Heart right ventricle (tissue), 16 donors: ENCODE measurements at regions not wholly inside any gene's neighbourhood (a gene's known extent, or its start where the extent isn't known, plus 50 kb on each side); places are given as distances from the start of the nearest gene placed in this dataset.

Experiments
- ATAC-seq, 8 donors: fragments of 200-7000 bp; cut with Tn5 transposase; one replicate each; pipeline ENCODE4 v1.9.1; 2020; ENCODE audit warnings: mild to moderate bottlenecking in 8 of 8, moderate library complexity in 8 of 8, moderate number of reproducible peaks in 1 of 8
- DNase-seq, 2 donors: peaks; one replicate each; pipeline ENCODE4 v3.0.0-alpha.2; 2020
- H3K27ac ChIP-seq, 10 donors: fragments of 200-600 bp; sonication (generic) in 2 of 10; one replicate each; pipeline versions ENCODE4 v1.5.0 to v1.8.0; 2020 to 2022; ENCODE audit warnings: mild to moderate bottlenecking in 3 of 10
- H3K27me3 ChIP-seq, 7 donors: fragments of 200-600 bp; one replicate each; pipeline ENCODE4 v1.8.0; 2021 to 2022; ENCODE audit warnings: mild to moderate bottlenecking in 2 of 7
- H3K36me3 ChIP-seq, 9 donors: fragments of 200-600 bp; sonication (generic) in 1 of 9; one replicate each; pipeline versions ENCODE4 v1.5.0 to v1.8.0; 2020 to 2022; ENCODE audit warnings: mild to moderate bottlenecking in 2 of 9
- H3K4me1 ChIP-seq, 9 donors: fragments of 200-600 bp; sonication (generic) in 1 of 9; one replicate each; pipeline versions ENCODE4 v1.5.0 to v1.8.0; 2020 to 2022; ENCODE audit warnings: mild to moderate bottlenecking in 4 of 9
- H3K4me3 ChIP-seq, 10 donors: fragments of 200-600 bp; sonication (generic) in 2 of 10; one replicate each; pipeline versions ENCODE4 v1.5.0 to v1.8.0; 2020 to 2022; ENCODE audit warnings: mild to moderate bottlenecking in 7 of 10, moderate library complexity in 2 of 10
- H3K9me3 ChIP-seq, 11 donors: fragments of 200-600 bp in 10 of 11; sonication (generic) in 2 of 11; one replicate each; pipeline versions ENCODE4 v1.5.0 to v1.8.0; 2013 to 2022; ENCODE audit warnings: mild to moderate bottlenecking in 2 of 11, control low read depth in 1 of 11, moderate library complexity in 1 of 11
- WGBS, 2 donors: extraction: QIAGEN DNeasy Blood & Tissue Kit; methylation state at CpG; one replicate each; pipeline ENCODE4 v1.1.7; 2013; ENCODE audit warnings: inconsistent platforms in 1 of 2; 5-methylcytosine and 5-hydroxymethylcytosine counted together
- intact Hi-C, 10 donors: fragments of 100-400 bp; cut with DNase I; formaldehyde crosslinking; loops; one replicate each; pipeline versions ENCODE4 v1.11.1 to v1.14.2; 2022
- TF ChIP-seq, protein P1 (sequence below), 9 donors: fragments of 200-600 bp; sonication (generic) in 2 of 9; IDR thresholded peaks; one replicate each; pipeline versions ENCODE4 v1.5.0 to v1.8.0; 2021 to 2022; ENCODE audit warnings: antibody characterized with exemption in 9 of 9, mild to moderate bottlenecking in 5 of 9, moderate library complexity in 1 of 9
- donor health status: Arrhythmogenic right ventricular cardiomyopathy.
- donor health status: ischemic (EF 13 %, LVEDD 7.1; RV severe dilation, severe dysfunction).
- donor health status: healthy with polysubstance abuse.
- donor health status: DM: no; HTN: yes; CAD: no.
- donor health status: DM: no; HTN: no; CAD: no.
- donor health status: ischemic (EF 25% LVEDD 6.9; RV normal size, moderate dysfunction).
- donor health status: ischemic (EF 25% LVEDD 5.7; RV mildly dilated, moderate dysfunction).
- donor health status: healthy.
- donor health status: DM: yes; HTN: yes; CAD: no.
- donor health status: Ischemic cardiomyopathy.
- donor health status: ischemic (EF 35%, LVEDD 5.7; RV mildly dilated, moderate dysfunction).
- donor health status: nonischemic (EF 11% LVEDD 7.7; RV severe dilation, severe dysfunction).
- donor health status: DM: yes; HTN: yes; CAD: no.
- donor health status: PGD.
- donor health status: ischemic (EF 29% LVEDD 5.4; RV normal size, mild dysfunction).
- donor health status: nonischemic (EF 23%, LVEDD 6.1; RV moderate dilation, normal function).

DNA sequence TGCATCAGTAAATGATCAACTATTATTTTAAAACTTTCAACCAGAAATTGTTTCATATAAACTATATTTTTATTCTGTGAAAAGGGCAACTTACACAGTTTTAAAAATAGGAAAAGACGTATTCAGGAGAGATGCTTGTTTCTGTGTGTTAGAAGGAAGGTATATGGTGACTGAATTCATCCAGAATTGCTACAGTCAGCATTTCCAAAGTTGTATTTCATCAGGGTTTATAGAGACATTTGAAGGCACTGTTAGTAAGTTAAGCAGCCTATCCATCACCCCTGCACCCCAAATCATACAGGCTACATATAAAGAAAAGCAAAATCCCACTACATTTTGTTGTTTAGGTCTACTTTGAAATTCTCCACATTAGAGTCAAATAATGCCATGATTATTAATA is 716.0 kb downstream of the KCTD16 start:
- H3K4me3 ChIP-seq: no peak overlapping the region
- H3K4me1 ChIP-seq: no peaks in the 10 kb centered on the region
- peaks cover 0 to 31% (median 0%) of the 10 kb centered on the region in 11 donors for H3K9me3 ChIP-seq
- intact Hi-C loops: no loop called here
- H3K36me3 ChIP-seq: no peaks in the 10 kb centered on the region
- no peak overlapping the region for H3K27ac ChIP-seq
- H3K27me3 ChIP-seq: no peaks in the 10 kb centered on the region
- TF ChIP-seq, protein P1, sequence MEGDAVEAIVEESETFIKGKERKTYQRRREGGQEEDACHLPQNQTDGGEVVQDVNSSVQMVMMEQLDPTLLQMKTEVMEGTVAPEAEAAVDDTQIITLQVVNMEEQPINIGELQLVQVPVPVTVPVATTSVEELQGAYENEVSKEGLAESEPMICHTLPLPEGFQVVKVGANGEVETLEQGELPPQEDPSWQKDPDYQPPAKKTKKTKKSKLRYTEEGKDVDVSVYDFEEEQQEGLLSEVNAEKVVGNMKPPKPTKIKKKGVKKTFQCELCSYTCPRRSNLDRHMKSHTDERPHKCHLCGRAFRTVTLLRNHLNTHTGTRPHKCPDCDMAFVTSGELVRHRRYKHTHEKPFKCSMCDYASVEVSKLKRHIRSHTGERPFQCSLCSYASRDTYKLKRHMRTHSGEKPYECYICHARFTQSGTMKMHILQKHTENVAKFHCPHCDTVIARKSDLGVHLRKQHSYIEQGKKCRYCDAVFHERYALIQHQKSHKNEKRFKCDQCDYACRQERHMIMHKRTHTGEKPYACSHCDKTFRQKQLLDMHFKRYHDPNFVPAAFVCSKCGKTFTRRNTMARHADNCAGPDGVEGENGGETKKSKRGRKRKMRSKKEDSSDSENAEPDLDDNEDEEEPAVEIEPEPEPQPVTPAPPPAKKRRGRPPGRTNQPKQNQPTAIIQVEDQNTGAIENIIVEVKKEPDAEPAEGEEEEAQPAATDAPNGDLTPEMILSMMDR (IDR thresholded peaks at IDR 0.05): no peak
- 69 to 85% methylated on average over 1 of the region's 1 CpG for WGBS, 2 donors
- ATAC-seq: no peak
- DNase-seq: no peak

DNA sequence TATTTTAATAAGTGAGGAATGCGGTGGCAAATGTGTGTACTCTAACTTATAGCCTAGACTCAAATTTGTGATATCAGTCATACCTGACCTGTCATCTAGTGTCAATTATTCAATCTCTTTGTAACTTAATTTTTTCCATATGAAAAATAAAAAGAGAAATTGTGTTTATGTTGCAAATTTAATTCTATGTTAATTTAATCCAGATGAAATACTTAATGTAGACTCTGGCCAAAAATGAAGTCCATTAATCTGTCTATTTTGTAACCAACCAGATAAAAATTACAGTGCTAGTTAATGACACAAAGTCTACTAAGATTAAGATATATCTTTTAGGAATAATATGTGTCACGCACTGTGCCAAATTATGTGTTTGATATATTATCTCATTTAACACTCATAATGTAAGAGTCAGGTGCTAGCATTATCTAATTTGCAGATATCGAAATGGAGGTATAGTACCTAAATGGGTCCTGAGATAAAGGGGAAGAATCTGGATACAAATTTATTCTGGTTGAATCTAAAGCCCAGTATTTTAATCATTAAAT is 712.1 kb downstream of the KCTD16 start:
- WGBS, 2 donors: 87% methylated on average over 3 of the region's 3 CpGs
- Histone ChIP-seq H3K36me3 (no peaks in the 10 kb centered on the region), H3K9me3 (peaks cover 0 to 6% (median 0%) of the 10 kb centered on the region in 11 donors), H3K27ac (no peak overlapping the region), H3K27me3 (no peaks in the 10 kb centered on the region), H3K4me1 (no peaks in the 10 kb centered on the region), H3K4me3 (no peak overlapping the region)
- intact Hi-C loops: no loop called here
- ATAC-seq (no peak), DNase-seq (no peak)
- TF ChIP-seq, protein P1 (IDR thresholded peaks at IDR 0.05): no peak

DNA sequence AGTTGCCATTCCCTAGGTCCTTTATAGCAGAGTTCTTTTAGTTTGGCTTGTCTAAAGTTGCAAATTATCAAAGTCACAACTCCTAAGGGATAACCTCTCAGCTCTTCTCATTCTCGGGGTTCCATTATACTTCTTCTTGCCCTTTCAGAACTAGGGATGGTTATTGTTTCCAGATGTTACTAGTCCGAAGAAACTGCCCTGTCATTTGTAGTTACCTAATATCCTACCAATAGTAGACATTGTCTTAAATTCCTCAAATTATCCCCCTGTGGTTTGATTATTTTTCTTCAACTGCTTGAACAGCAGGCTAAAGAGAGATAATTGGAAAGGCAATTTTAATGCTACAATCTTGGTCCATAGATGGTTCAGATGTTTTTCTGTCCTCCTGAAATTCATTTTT is 709.8 kb downstream of the KCTD16 start:
- Histone ChIP-seq H3K36me3 (no peaks in the 10 kb centered on the region), H3K27me3 (no peaks in the 10 kb centered on the region), H3K4me1 (no peaks in the 10 kb centered on the region), H3K27ac (no peak overlapping the region), H3K4me3 (no peak overlapping the region), H3K9me3 (peaks cover 0 to 5% (median 0%) of the 10 kb centered on the region in 11 donors)
- DNase-seq (no peak), ATAC-seq (no peak)
- TF ChIP-seq, protein P1 (IDR thresholded peaks at IDR 0.05): no peak
- intact Hi-C loops: no loop called here
- WGBS, 2 donors: 49 to 67% methylated on average over 2 of the region's 2 CpGs

DNA sequence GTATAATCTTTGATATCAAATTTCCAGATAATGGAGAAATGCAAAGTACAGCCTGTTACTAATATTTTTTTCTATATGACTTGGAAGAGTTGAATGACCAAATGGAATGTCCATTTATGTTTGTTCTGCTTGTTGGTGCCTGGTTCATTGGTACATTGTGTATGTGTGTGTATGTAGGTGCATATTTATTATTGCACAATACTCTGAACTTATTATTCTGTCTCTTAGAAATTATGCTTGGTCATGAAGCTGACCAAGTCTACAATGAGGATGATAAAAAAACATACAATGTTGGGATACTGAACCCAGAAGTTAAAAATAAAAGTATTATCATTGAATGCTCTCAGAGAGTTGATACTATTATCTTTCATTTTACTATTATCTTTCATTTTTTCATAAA is 706.3 kb downstream of the KCTD16 start:
- no peak overlapping the region for H3K4me3 ChIP-seq
- intact Hi-C loops: no loop called here
- no peak for ATAC-seq
- DNase-seq: no peak
- H3K27ac ChIP-seq: no peak overlapping the region
- no peaks in the 10 kb centered on the region for H3K4me1 ChIP-seq
- TF ChIP-seq, protein P1 (IDR thresholded peaks at IDR 0.05): no peak
- no peaks in the 10 kb centered on the region for H3K27me3 ChIP-seq
- no peaks in the 10 kb centered on the region for H3K36me3 ChIP-seq
- H3K9me3 ChIP-seq: no peaks in the 10 kb centered on the region
